CD14-positive monocyte (primary cell): ENCODE measurements at regions not wholly inside any gene's neighbourhood (a gene's known extent, or its start where the extent isn't known, plus 50 kb on each side); places are given as distances from the start of the nearest gene placed in this dataset.
"Not testable (repeated sequence)": the region's sequence is repeated elsewhere in the genome, so short reads cannot be mapped to it uniquely, and the experiment has no call there.

Source experiments
- DNase-seq, 3 donors: peaks; one replicate each; pipeline ENCODE4 v3.0.0-alpha.2; 2011 to 2022
- H2AFZ ChIP-seq: 2 replicates; pipeline ENCODE4 v1.6.0; 2012; ENCODE audit warnings: mild to moderate bottlenecking, low read depth, low read length, inconsistent platforms; ENCODE audit not compliant: insufficient read depth, poor library complexity, severe bottlenecking
- H3K27ac ChIP-seq, 2 donors: 1 replicate in 1 of 2; 2 replicates in 1 of 2; pipeline ENCODE4 v1.5.1; 2012 to 2013; ENCODE audit warnings: low read length in 2 of 2, control low read depth in 1 of 2, inconsistent platforms in 1 of 2, low read depth in 1 of 2, mild to moderate bottlenecking in 1 of 2
- H3K27me3 ChIP-seq, 2 donors: one replicate each; pipeline versions ENCODE4 v1.6.0 to v1.6.1; 2011 to 2013; ENCODE audit warnings: low read length in 2 of 2; ENCODE audit not compliant: control insufficient read depth in 2 of 2, insufficient read depth in 2 of 2
- H3K36me3 ChIP-seq, 2 donors: replicated peaks in 1 of 2; 1 replicate in 1 of 2; 2 replicates in 1 of 2; pipeline versions ENCODE4 v1.5.1 to v1.6.1; 2012 to 2013; ENCODE audit warnings: low read length in 2 of 2, control low read depth in 1 of 2, inconsistent platforms in 1 of 2, mild to moderate bottlenecking in 1 of 2; ENCODE audit not compliant: insufficient read depth in 2 of 2, control insufficient read depth in 1 of 2
- H3K4me1 ChIP-seq, 2 donors: 1 replicate in 1 of 2; 2 replicates in 1 of 2; pipeline versions ENCODE4 v1.5.1 to v1.6.1; 2012 to 2013; ENCODE audit warnings: low read length in 2 of 2, control low read depth in 1 of 2, inconsistent platforms in 1 of 2, mild to moderate bottlenecking in 1 of 2, moderate library complexity in 1 of 2; ENCODE audit not compliant: insufficient read depth in 2 of 2, control insufficient read depth in 1 of 2
- H3K4me2 ChIP-seq: replicated peaks from 2 replicates; pipeline ENCODE3; 2012; ENCODE audit warnings: low read length, moderate library complexity, mild to moderate bottlenecking; ENCODE audit not compliant: poor library complexity, severe bottlenecking; ENCODE audit errors: extremely low read depth
- H3K4me3 ChIP-seq, 3 experiments: fragments of 200-600 bp in 1 of 3; sonication (generic) in 1 of 3; replicated peaks in 1 of 3; 1 replicate in 2 of 3; 2 replicates in 1 of 3; pipeline ENCODE4 v1.5.1; 2011 to 2013; ENCODE audit warnings: low read length in 3 of 3, mild to moderate bottlenecking in 3 of 3, control low read depth in 2 of 3, low read depth in 2 of 3, inconsistent platforms in 1 of 3, moderate library complexity in 1 of 3
- H3K79me2 ChIP-seq: 2 replicates; pipeline ENCODE4 v1.6.0; 2012; ENCODE audit warnings: mild to moderate bottlenecking, control low read depth, inconsistent platforms, low read length, moderate library complexity; ENCODE audit not compliant: insufficient read depth
- H3K9ac ChIP-seq: 2 replicates; pipeline ENCODE4 v1.6.0; 2017; ENCODE audit warnings: low read length, mild to moderate bottlenecking; ENCODE audit not compliant: insufficient read depth, poor library complexity, severe bottlenecking
- H3K9me3 ChIP-seq, 2 donors: replicated peaks in 1 of 2; 1 replicate in 1 of 2; 2 replicates in 1 of 2; pipeline versions ENCODE4 v1.5.1 to v1.6.1; 2012 to 2013; ENCODE audit warnings: low read length in 2 of 2, control low read depth in 1 of 2; ENCODE audit not compliant: control insufficient read depth in 1 of 2, insufficient read depth in 1 of 2
- H4K20me1 ChIP-seq: 2 replicates; pipeline ENCODE4 v1.6.0; 2012; ENCODE audit warnings: mild to moderate bottlenecking, low read length, control low read depth, moderate library complexity; ENCODE audit not compliant: insufficient read depth
- H3K27ac Mint-ChIP-seq, 7 donors: one replicate each; pipeline ENCODE4 v1.8.0; 2020; ENCODE audit warnings: mild to moderate bottlenecking in 7 of 7, mixed read lengths in 7 of 7, moderate library complexity in 6 of 7, inconsistent platforms in 2 of 7
- H3K27me3 Mint-ChIP-seq, 3 donors: one replicate each; pipeline ENCODE4 v1.8.0; 2021 to 2022; ENCODE audit warnings: low read depth in 3 of 3, mild to moderate bottlenecking in 3 of 3, mixed read lengths in 3 of 3, moderate library complexity in 3 of 3, inconsistent platforms in 1 of 3
- H3K36me3 Mint-ChIP-seq, 2 donors: one replicate each; pipeline ENCODE4 v1.8.0; 2020; ENCODE audit warnings: mixed read lengths in 2 of 2, inconsistent platforms in 1 of 2, mild to moderate bottlenecking in 1 of 2
- H3K4me1 Mint-ChIP-seq: one replicate; pipeline ENCODE4 v1.8.0; 2020; ENCODE audit warnings: mild to moderate bottlenecking, mixed read lengths
- H3K4me3 Mint-ChIP-seq, 2 donors: one replicate each; pipeline ENCODE4 v1.8.0; 2020; ENCODE audit warnings: mild to moderate bottlenecking in 2 of 2, mixed read lengths in 2 of 2, moderate library complexity in 1 of 2
- H3K9me3 Mint-ChIP-seq, 7 donors: one replicate each; pipeline ENCODE4 v1.8.0; 2020 to 2022; ENCODE audit warnings: mixed read lengths in 7 of 7, mild to moderate bottlenecking in 6 of 7, moderate library complexity in 6 of 7, inconsistent platforms in 2 of 7
- WGBS: methylation state at CpG from one replicate; pipeline ENCODE4 v1.1.5; 2013; ENCODE audit warnings: missing lambda C conversion rate; ENCODE audit not compliant: insufficient coverage; 5-methylcytosine and 5-hydroxymethylcytosine counted together
- intact Hi-C, 2 donors: fragments of 100-400 bp; cut with micrococcal nuclease; formaldehyde crosslinking; loops; one replicate each; pipeline versions ENCODE4 v1.15.0 to v1.15.1; 2023
- TF ChIP-seq, protein P1 (sequence below): fragments of 200-600 bp; IDR thresholded peaks from one replicate; pipeline ENCODE4 v1.8.0; 2022; ENCODE audit warnings: antibody characterized with exemption, mild to moderate bottlenecking

DNA sequence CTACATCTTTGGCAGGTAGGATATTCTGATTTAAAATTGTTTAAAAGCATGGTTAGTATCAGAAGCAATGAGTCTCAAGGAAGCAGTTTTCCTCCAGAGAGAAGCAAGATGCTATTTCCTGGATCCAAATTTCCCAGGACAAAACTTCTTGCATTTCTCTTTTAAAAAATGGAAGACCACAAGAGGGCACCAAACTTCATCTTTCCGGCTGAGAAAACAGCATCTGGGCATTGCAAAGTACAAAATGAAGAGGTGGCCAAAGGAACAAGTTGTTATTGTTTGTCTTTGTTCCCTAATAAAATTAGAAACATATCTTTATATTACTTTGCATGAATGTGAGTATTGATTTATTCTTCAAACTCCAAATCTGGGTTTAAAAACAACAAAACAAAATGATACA, 60.0 kb upstream of the LRCH1 start:
- Histone ChIP-seq H4K20me1 (no peaks in the 10 kb centered on the region), H3K9me3 (no peaks in the 10 kb centered on the region), H2AFZ (no peak overlapping the region), H3K9ac (no peak overlapping the region), H3K27me3 (no peaks in the 10 kb centered on the region), H3K79me2 (no peaks in the 10 kb centered on the region), H3K27ac (no peak overlapping the region), H3K4me2 (no peak overlapping the region), H3K4me3 (no peak overlapping the region), H3K4me1 (peaks cover 3 to 12% of the 10 kb centered on the region in 2 donors), H3K36me3 (no peaks in the 10 kb centered on the region)
- H3K27me3 Mint-ChIP-seq, result peaks cover 0 to 5% (median 0%) of the 10 kb centered on the region in 3 donors
- TF ChIP-seq, protein P1, sequence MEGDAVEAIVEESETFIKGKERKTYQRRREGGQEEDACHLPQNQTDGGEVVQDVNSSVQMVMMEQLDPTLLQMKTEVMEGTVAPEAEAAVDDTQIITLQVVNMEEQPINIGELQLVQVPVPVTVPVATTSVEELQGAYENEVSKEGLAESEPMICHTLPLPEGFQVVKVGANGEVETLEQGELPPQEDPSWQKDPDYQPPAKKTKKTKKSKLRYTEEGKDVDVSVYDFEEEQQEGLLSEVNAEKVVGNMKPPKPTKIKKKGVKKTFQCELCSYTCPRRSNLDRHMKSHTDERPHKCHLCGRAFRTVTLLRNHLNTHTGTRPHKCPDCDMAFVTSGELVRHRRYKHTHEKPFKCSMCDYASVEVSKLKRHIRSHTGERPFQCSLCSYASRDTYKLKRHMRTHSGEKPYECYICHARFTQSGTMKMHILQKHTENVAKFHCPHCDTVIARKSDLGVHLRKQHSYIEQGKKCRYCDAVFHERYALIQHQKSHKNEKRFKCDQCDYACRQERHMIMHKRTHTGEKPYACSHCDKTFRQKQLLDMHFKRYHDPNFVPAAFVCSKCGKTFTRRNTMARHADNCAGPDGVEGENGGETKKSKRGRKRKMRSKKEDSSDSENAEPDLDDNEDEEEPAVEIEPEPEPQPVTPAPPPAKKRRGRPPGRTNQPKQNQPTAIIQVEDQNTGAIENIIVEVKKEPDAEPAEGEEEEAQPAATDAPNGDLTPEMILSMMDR, result peak; percentile 79
- intact Hi-C loops, result loop anchor here (5.0 to 10.0 kb wide), 2 partner anchors 229 to 232 kb away; no protein-coding TSS in a partner anchor
- peaks cover 12% of the 10 kb centered on the region for H3K4me1 Mint-ChIP-seq
- WGBS, result no CpG with 5 or more reads among the region's 1 CpG
- no peaks in the 10 kb centered on the region for H3K36me3 Mint-ChIP-seq
- H3K4me3 Mint-ChIP-seq, result no peak overlapping the region
- H3K27ac Mint-ChIP-seq, result no peak overlapping the region
- peaks cover 0 to 2% (median 0%) of the 10 kb centered on the region in 7 donors for H3K9me3 Mint-ChIP-seq
- DNase-seq, result peak; percentile 9 to 17 (median 14)

DNA sequence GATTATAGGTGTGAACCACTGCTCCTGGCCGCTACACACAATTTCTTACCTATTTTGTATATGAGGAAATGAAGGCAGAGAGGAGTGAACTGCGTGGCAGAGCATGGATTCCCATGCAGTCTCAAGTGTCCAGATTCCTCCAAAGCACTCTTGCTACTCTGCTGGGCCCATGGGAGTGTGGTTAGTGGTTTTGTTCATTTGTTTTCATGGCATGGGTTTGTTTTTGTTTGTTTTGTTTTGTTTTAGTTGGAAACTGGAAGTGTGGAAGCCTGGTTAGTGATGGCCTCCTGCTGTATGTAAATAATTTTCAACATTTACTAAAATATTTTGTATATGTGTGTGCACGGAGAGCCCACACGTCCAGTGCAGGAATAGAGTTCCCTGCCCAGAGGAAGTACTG, 61.3 kb upstream of the LRCH1 start:
- H3K27ac Mint-ChIP-seq, result no peak overlapping the region
- H4K20me1 ChIP-seq, result no peaks in the 10 kb centered on the region
- no peak overlapping the region for H3K4me2 ChIP-seq
- DNase-seq, result no peak
- H3K27me3 Mint-ChIP-seq, result peaks cover 0 to 6% (median 0%) of the 10 kb centered on the region in 3 donors
- no peaks in the 10 kb centered on the region for H3K36me3 Mint-ChIP-seq
- no peak overlapping the region for H3K9ac ChIP-seq
- no peaks in the 10 kb centered on the region for H3K27me3 ChIP-seq
- intact Hi-C loops, result loop anchor here (5.0 to 10.0 kb wide), 2 partner anchors 231 to 233 kb away; no protein-coding TSS in a partner anchor
- H3K4me3 ChIP-seq, result no peak overlapping the region
- H3K4me1 Mint-ChIP-seq, result peaks cover 12% of the 10 kb centered on the region
- H3K4me1 ChIP-seq, result peaks cover 3 to 12% of the 10 kb centered on the region in 2 donors
- H3K9me3 ChIP-seq, result peaks cover 2% of the 10 kb centered on the region in 2 donors
- no peaks in the 10 kb centered on the region for H3K79me2 ChIP-seq
- peaks cover 0 to 7% (median 5%) of the 10 kb centered on the region in 7 donors for H3K9me3 Mint-ChIP-seq
- H3K4me3 Mint-ChIP-seq, result no peak overlapping the region
- no peaks in the 10 kb centered on the region for H3K36me3 ChIP-seq
- TF ChIP-seq, protein P1, result no peak
- no peak overlapping the region for H2AFZ ChIP-seq
- 100% methylated on average over 2 of the region's 4 CpGs for WGBS
- H3K27ac ChIP-seq, result no peak overlapping the region

DNA sequence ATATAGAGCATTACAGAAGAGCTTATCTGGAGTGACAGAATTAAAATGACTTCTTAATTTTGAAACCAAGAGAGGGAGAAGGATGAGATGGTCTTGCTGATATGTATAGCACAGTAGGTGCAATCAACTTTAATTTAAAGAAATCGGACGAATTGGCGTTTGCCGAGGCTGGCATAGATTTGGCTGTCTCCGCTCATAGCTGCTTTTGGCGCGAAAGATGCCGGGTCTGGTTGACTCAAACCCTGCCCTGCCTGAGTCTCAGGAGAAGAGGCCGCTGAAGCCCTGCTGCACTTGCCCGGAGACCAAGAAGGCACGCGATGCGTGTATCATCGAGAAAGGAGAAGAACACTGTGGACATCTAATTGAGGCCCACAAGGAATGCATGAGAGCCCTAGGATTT, 62.3 kb upstream of the LRCH1 start:
- H3K4me3 ChIP-seq, DNase-seq, H4K20me1 ChIP-seq, H3K27ac ChIP-seq, H3K4me3 Mint-ChIP-seq, H3K36me3 Mint-ChIP-seq, H3K4me2 ChIP-seq, H3K27ac Mint-ChIP-seq, H3K36me3 ChIP-seq, H3K27me3 ChIP-seq, H3K27me3 Mint-ChIP-seq, H2AFZ ChIP-seq, H3K9ac ChIP-seq, H3K79me2 ChIP-seq: not testable (repeated sequence)
- H3K9me3 Mint-ChIP-seq, result peaks cover 5 to 16% (median 12%) of the 10 kb centered on the region in 7 donors
- intact Hi-C loops, result loop anchor here (5.0 to 10.0 kb wide), 2 partner anchors 232 to 234 kb away; no protein-coding TSS in a partner anchor
- peaks cover 3 to 12% of the 10 kb centered on the region in 2 donors for H3K4me1 ChIP-seq
- WGBS, result 98% methylated on average over 9 of the region's 14 CpGs
- peaks cover 12% of the 10 kb centered on the region for H3K4me1 Mint-ChIP-seq
- peaks cover 10 to 11% of the 10 kb centered on the region in 2 donors for H3K9me3 ChIP-seq
